SK-N-SH (cell line): ENCODE measurements at regions not wholly inside any gene's neighbourhood (a gene's known extent, or its start where the extent isn't known, plus 50 kb on each side); places are given as distances from the start of the nearest gene placed in this dataset.

Experiments used
- CTCF ChIA-PET: fragments of 300-600, 350-600 bp; formaldehyde crosslinking; extraction: SDS; loops from one replicate; lab custom pipeline; 2021; lab: Yijun Ruan, JAX
- POLR2A ChIA-PET: fragments of 350-600 bp; sonication (Branson Sonifier 250); formaldehyde crosslinking; extraction: SDS; loops from one replicate; lab custom pipeline; 2020; ENCODE audit warnings: antibody characterized with exemption, inconsistent platforms; lab: Yijun Ruan, JAX
- DNase-seq: peaks from one replicate; pipeline ENCODE4 v3.0.0; 2012
- H2AFZ ChIP-seq: fragments of 200-600 bp; sonication (generic); 2 replicates; pipeline ENCODE4 v1.8.1; 2016; ENCODE audit warnings: antibody characterized with exemption, mild to moderate bottlenecking, low read depth
- H3F3A ChIP-seq: fragments of 200-600 bp; sonication (generic); replicated peaks from 2 replicates; pipeline ENCODE3; 2016; ENCODE audit warnings: antibody characterized with exemption, mild to moderate bottlenecking; ENCODE audit not compliant: insufficient read depth
- H3K27ac ChIP-seq, 2 experiments: fragments of 200-500 bp in 1 of 2; fragments of 200-600 bp in 1 of 2; sonication (Bioruptor generic) in 1 of 2; sonication (generic), shearing (Covaris generic) in 1 of 2; 2 replicates each; pipeline versions ENCODE4 v1.5.1 to v1.6.1; 2014 to 2016; ENCODE audit warnings: low read depth in 2 of 2, inconsistent platforms in 1 of 2, low read length in 1 of 2, mild to moderate bottlenecking in 1 of 2, mixed read lengths in 1 of 2
- H3K27me3 ChIP-seq: fragments of 200-600 bp; sonication (generic), shearing (Covaris generic); 2 replicates; pipeline ENCODE4 v1.6.1; 2016; ENCODE audit warnings: mixed run types; ENCODE audit not compliant: insufficient read depth
- H3K36me3 ChIP-seq, 2 experiments: fragments of 200-500 bp in 1 of 2; fragments of 200-600 bp in 1 of 2; sonication (Bioruptor generic) in 1 of 2; sonication (generic) in 1 of 2; replicated peaks in 1 of 2; 2 replicates each; pipeline versions ENCODE3 to v1.5.1; 2014 to 2016; ENCODE audit warnings: low read length in 1 of 2, mild to moderate bottlenecking in 1 of 2; ENCODE audit not compliant: insufficient read depth in 2 of 2, control insufficient read depth in 1 of 2
- H3K4me1 ChIP-seq, 2 experiments: fragments of 200-500 bp in 1 of 2; fragments of 200-600 bp in 1 of 2; sonication (Bioruptor generic) in 1 of 2; sonication (generic), shearing (Covaris generic) in 1 of 2; 2 replicates each; pipeline versions ENCODE4 v1.5.1 to v1.6.1; 2014 to 2016; ENCODE audit warnings: low read depth in 1 of 2, low read length in 1 of 2, mixed run types in 1 of 2; ENCODE audit not compliant: insufficient read depth in 2 of 2, control insufficient read depth in 1 of 2
- H3K4me2 ChIP-seq: fragments of 200-600 bp; sonication (generic), shearing (Covaris generic); 2 replicates; pipeline ENCODE4 v1.6.1; 2017; ENCODE audit warnings: mixed run types
- H3K4me3 ChIP-seq, 2 experiments: fragments of 200-500 bp in 1 of 2; fragments of 200-600 bp in 1 of 2; sonication (Bioruptor generic) in 1 of 2; sonication (generic), shearing (Covaris generic) in 1 of 2; 2 replicates each; pipeline versions ENCODE4 v1.5.1 to v1.8.1; 2014 to 2016; ENCODE audit warnings: low read depth in 2 of 2, inconsistent platforms in 1 of 2, low read length in 1 of 2, mild to moderate bottlenecking in 1 of 2, mixed read lengths in 1 of 2, moderate library complexity in 1 of 2
- H3K79me2 ChIP-seq: fragments of 200-600 bp; sonication (generic); 2 replicates; pipeline ENCODE4 v1.8.1; 2017; ENCODE audit warnings: mild to moderate bottlenecking; ENCODE audit not compliant: insufficient read depth
- H3K9ac ChIP-seq: fragments of 200-600 bp; sonication (generic); 2 replicates; pipeline ENCODE4 v1.6.1; 2017; ENCODE audit warnings: mixed run types
- H3K9me2 ChIP-seq: fragments of 200-600 bp; sonication (generic); 2 replicates; pipeline ENCODE4 v1.6.1; 2017; ENCODE audit warnings: mixed run types
- H3K9me3 ChIP-seq: fragments of 200-600 bp; sonication (generic); 2 replicates; pipeline ENCODE4 v1.6.1; 2017; ENCODE audit warnings: mixed run types, mild to moderate bottlenecking, moderate library complexity
- H4K20me1 ChIP-seq: fragments of 200-600 bp; sonication (generic); 2 replicates; pipeline ENCODE4 v1.6.1; 2017; ENCODE audit warnings: mild to moderate bottlenecking, mixed run types; ENCODE audit not compliant: insufficient read depth
- CHD2 ChIP-seq: fragments of 150-350 bp; IDR thresholded peaks from 2 replicates; pipeline ENCODE4 v1.6.1; 2018; ENCODE audit warnings: low read length; ENCODE audit not compliant: partially characterized antibody
- ELF1 ChIP-seq: IDR thresholded peaks from 2 replicates; pipeline ENCODE4 v1.4.0; 2012
- EP300 ChIP-seq, 2 experiments: IDR thresholded peaks; 2 replicates each; pipeline versions ENCODE4 v1.4.0 to v1.6.1; 2012; ENCODE audit warnings: borderline replicate concordance in 1 of 2, low read depth in 1 of 2, low read length in 1 of 2
- EZH2phosphoT487 ChIP-seq: fragments of 200-600 bp; sonication (generic); IDR thresholded peaks from 2 replicates; pipeline ENCODE4 v1.6.1; 2017; ENCODE audit warnings: low read depth, mixed run types, mild to moderate bottlenecking, antibody characterized with exemption, moderate library complexity, borderline replicate concordance
- FOXM1 ChIP-seq: IDR thresholded peaks from 2 replicates; pipeline ENCODE4 v1.4.0; 2012; ENCODE audit warnings: low read depth, mild to moderate bottlenecking
- GABPA ChIP-seq: IDR thresholded peaks from 2 replicates; pipeline ENCODE4 v1.4.0; 2012; ENCODE audit warnings: low read depth, mild to moderate bottlenecking
- GATA2 ChIP-seq: sonication (generic); formaldehyde crosslinking; IDR thresholded peaks from 2 replicates; pipeline ENCODE4 v1.5.0; 2020; ENCODE audit warnings: mild to moderate bottlenecking, missing genetic modification reagents
- MEF2A ChIP-seq: IDR thresholded peaks from 2 replicates; pipeline ENCODE4 v1.4.0; 2012; ENCODE audit warnings: low read depth, borderline replicate concordance
- MXI1 ChIP-seq: IDR thresholded peaks from 2 replicates; pipeline ENCODE4 v1.6.1; 2012; ENCODE audit warnings: mild to moderate bottlenecking, low read depth, low read length, improper control_type of control experiment
- NRF1 ChIP-seq: IDR thresholded peaks from 2 replicates; pipeline ENCODE4 v1.6.1; 2012; ENCODE audit warnings: low read depth, mild to moderate bottlenecking, low read length
- PBX3 ChIP-seq: IDR thresholded peaks from 2 replicates; pipeline ENCODE4; 2012
- POLR2AphosphoS5 ChIP-seq: IDR thresholded peaks from 2 replicates; pipeline ENCODE4 v1.6.1; 2012; ENCODE audit warnings: low read depth, low read length
- RAD21 ChIP-seq: IDR thresholded peaks from 2 replicates; pipeline ENCODE4 v1.6.1; 2012; ENCODE audit warnings: mild to moderate bottlenecking, low read length
- RCOR1 ChIP-seq: fragments of 150-350 bp; IDR thresholded peaks from 2 replicates; pipeline ENCODE4 v1.6.1; 2017; ENCODE audit warnings: antibody characterized with exemption, low read length
- RFX5 ChIP-seq: IDR thresholded peaks from 2 replicates; pipeline ENCODE4 v1.6.1; 2012; ENCODE audit warnings: mild to moderate bottlenecking, improper control_type of control experiment, low read length
- RXRA ChIP-seq: IDR thresholded peaks from 2 replicates; pipeline ENCODE4 v1.4.0; 2012; ENCODE audit warnings: low read depth, mild to moderate bottlenecking, borderline replicate concordance
- SMC3 ChIP-seq: IDR thresholded peaks from 2 replicates; pipeline ENCODE4 v1.6.1; 2012; ENCODE audit warnings: low read depth, low read length, improper control_type of control experiment
- TAF1 ChIP-seq: IDR thresholded peaks from 2 replicates; pipeline ENCODE4 v1.6.1; 2012; ENCODE audit warnings: low read depth, mild to moderate bottlenecking, low read length, moderate library complexity, borderline replicate concordance
- TCF12 ChIP-seq: IDR thresholded peaks from 2 replicates; pipeline ENCODE4 v1.4.0; 2012
- USF2 ChIP-seq: fragments of 150-350 bp; IDR thresholded peaks from 2 replicates; pipeline ENCODE4 v1.6.1; 2017; ENCODE audit warnings: antibody characterized with exemption, low read length, low read depth, borderline replicate concordance
- WGBS: methylation state at CpG from one replicate; pipeline ENCODE4 v1.1.6; 2017; ENCODE audit warnings: low lambda C conversion rate; 5-methylcytosine and 5-hydroxymethylcytosine counted together
- TF ChIP-seq, protein P1 (sequence below): IDR thresholded peaks from 2 replicates; pipeline ENCODE4 v1.4.0; 2012; ENCODE audit warnings: low read depth
- TF ChIP-seq, protein P2 (sequence below): IDR thresholded peaks from 2 replicates; pipeline ENCODE4 v1.4.0; 2012; ENCODE audit warnings: low read depth, borderline replicate concordance

DNA sequence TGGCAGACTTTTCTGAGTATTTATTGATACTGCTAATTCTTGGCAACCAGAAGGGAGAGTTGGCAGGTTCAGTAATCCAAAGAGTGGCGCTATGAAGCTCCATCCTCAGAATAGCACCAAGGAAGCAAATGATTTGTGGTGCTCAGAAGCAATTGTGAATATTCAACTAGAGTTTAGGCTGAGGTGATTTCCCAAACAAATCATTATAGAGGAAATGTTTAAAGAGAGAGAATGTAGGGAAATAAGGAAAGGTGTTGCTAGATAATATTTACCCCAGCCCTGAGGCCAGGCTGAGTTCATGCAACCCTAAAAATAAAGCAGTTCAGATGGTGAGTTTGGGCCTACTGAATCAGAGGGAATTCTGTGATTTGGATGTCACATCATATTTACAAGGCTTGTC, 363.4 kb upstream of the PLXNA2 start:
- Histone ChIP-seq H2AFZ (no peak overlapping the region), H3K9me2 (no peaks in the 10 kb centered on the region), H3F3A (no peaks in the 10 kb centered on the region), H3K9me3 (no peaks in the 10 kb centered on the region), H3K4me3 (no peak overlapping the region), H3K9ac (no peak overlapping the region), H4K20me1 (no peaks in the 10 kb centered on the region), H3K79me2 (no peaks in the 10 kb centered on the region), H3K4me1 (peaks cover 5 to 16% of the 10 kb centered on the region in 2 experiments; a peak in 2 of 4 replicates), H3K27ac (no peak overlapping the region), H3K36me3 (no peaks in the 10 kb centered on the region), H3K4me2 (no peak overlapping the region), H3K27me3 (no peaks in the 10 kb centered on the region)
- DNase-seq, result no peak
- POLR2A ChIA-PET, result no interaction called here
- CTCF ChIA-PET, result no interaction called here
- WGBS, result 77% methylated on average over 1 of the region's 1 CpG
- TF ChIP-seq GATA2 (CRISPR knock-in tag) (no peak), RAD21 (no peak), SMC3 (no peak), RFX5 (no peak), MEF2A (no peak), FOXM1 (no peak), TCF12 (no peak), USF2 (no peak), ELF1 (no peak), CHD2 (no peak), NRF1 (no peak), EZH2phosphoT487 (no peak), EP300 (IDR thresholded peaks at IDR 0.05; ENCODE audit: borderline replicate concordance in 1 of 2, low read depth in 1 of 2, low read length in 1 of 2) (no peak), TAF1 (no peak)
- TF ChIP-seq, protein P1, sequence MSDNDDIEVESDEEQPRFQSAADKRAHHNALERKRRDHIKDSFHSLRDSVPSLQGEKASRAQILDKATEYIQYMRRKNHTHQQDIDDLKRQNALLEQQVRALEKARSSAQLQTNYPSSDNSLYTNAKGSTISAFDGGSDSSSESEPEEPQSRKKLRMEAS, result no peak

DNA sequence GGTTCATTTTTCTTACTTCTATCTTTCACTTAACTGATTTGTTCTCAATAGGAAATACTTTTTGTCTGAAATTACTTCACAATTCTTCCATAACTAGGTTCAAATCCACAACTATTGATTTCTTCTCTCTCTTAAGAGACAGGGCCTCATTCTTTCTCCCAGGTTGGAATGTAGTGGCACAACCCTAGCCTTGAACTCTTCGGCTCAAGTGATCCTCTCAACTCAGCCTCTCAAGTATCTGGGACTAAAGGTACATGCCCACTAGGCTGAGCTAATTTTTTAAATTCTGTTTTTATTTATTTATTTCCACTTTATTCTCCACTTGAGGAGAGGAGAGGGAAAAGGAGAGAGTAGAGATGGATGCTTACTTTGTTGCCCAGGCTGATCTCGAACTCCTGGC, 370.4 kb upstream of the PLXNA2 start:
- no peaks in the 10 kb centered on the region for H3K9me3 ChIP-seq
- no peak overlapping the region for H3K9ac ChIP-seq
- CTCF ChIA-PET, result no interaction called here
- H3F3A ChIP-seq, result no peaks in the 10 kb centered on the region
- no peak for DNase-seq
- peaks cover 0 to 4% of the 10 kb centered on the region in 2 experiments; a peak in 2 of 4 replicates for H3K4me1 ChIP-seq
- H3K36me3 ChIP-seq, result no peaks in the 10 kb centered on the region
- no peaks in the 10 kb centered on the region for H3K9me2 ChIP-seq
- H3K27me3 ChIP-seq, result no peaks in the 10 kb centered on the region
- H3K4me3 ChIP-seq, result no peak overlapping the region
- no peaks in the 10 kb centered on the region for H4K20me1 ChIP-seq
- H3K27ac ChIP-seq, result no peak overlapping the region
- POLR2A ChIA-PET, result no interaction called here
- no peaks in the 10 kb centered on the region for H3K79me2 ChIP-seq
- no peak overlapping the region for H3K4me2 ChIP-seq
- TF ChIP-seq ELF1 (no peak), SMC3 (no peak), PBX3 (no peak), FOXM1 (no peak), NRF1 (no peak), MEF2A (no peak), POLR2AphosphoS5 (no peak), GATA2 (CRISPR knock-in tag) (no peak), RFX5 (no peak), GABPA (no peak), RCOR1 (no peak), RXRA (no peak), MXI1 (no peak)
- TF ChIP-seq, protein P1, result no peak
- TF ChIP-seq, protein P2, sequence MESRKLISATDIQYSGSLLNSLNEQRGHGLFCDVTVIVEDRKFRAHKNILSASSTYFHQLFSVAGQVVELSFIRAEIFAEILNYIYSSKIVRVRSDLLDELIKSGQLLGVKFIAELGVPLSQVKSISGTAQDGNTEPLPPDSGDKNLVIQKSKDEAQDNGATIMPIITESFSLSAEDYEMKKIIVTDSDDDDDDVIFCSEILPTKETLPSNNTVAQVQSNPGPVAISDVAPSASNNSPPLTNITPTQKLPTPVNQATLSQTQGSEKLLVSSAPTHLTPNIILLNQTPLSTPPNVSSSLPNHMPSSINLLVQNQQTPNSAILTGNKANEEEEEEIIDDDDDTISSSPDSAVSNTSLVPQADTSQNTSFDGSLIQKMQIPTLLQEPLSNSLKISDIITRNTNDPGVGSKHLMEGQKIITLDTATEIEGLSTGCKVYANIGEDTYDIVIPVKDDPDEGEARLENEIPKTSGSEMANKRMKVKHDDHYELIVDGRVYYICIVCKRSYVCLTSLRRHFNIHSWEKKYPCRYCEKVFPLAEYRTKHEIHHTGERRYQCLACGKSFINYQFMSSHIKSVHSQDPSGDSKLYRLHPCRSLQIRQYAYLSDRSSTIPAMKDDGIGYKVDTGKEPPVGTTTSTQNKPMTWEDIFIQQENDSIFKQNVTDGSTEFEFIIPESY, result no peak
- H2AFZ ChIP-seq, result no peak overlapping the region
- WGBS, result 43% methylated on average over 2 of the region's 2 CpGs
